Gastroesophageal sphincter (tissue), 3 donors: ENCODE measurements at regions not wholly inside any gene's neighbourhood (a gene's known extent, or its start where the extent isn't known, plus 50 kb on each side); places are given as distances from the start of the nearest gene placed in this dataset.

Source experiments
- CTCF ChIP-seq, 4 experiments: fragments of 200-600 bp in 2 of 4; fragments of 450-650 bp in 2 of 4; sonication (generic) in 1 of 4; IDR thresholded peaks; one replicate each; pipeline ENCODE4 v1.5.1; 2017 to 2019; ENCODE audit warnings: antibody characterized with exemption in 4 of 4, mild to moderate bottlenecking in 2 of 4, moderate library complexity in 2 of 4
- EP300 ChIP-seq: sonication (generic); formaldehyde crosslinking; IDR thresholded peaks from one replicate; pipeline ENCODE4 v1.6.1; 2017; ENCODE audit warnings: antibody characterized with exemption, mild to moderate bottlenecking

GRCh38 chr4:177494791-177495190 lies 52.6 kb upstream of the AGA start:
- TF ChIP-seq EP300, result no peak
- TF ChIP-seq CTCF (IDR thresholded peaks at IDR 0.05), result no peak
